NCI-H2171 treated with DMSO at 0.1 percent for 48 hours (cell line): ENCODE measurements at regions not wholly inside any gene's neighbourhood (a gene's known extent, or its start where the extent isn't known, plus 50 kb on each side); places are given as distances from the start of the nearest gene placed in this dataset.
"Not testable (repeated sequence)": the region's sequence is repeated elsewhere in the genome, so short reads cannot be mapped to it uniquely, and the experiment has no call there.

ENCODE experiments used
- DNase-seq: peaks from one replicate; lab custom pipeline; 2025; lab: John Stamatoyannopoulos, UW

DNA sequence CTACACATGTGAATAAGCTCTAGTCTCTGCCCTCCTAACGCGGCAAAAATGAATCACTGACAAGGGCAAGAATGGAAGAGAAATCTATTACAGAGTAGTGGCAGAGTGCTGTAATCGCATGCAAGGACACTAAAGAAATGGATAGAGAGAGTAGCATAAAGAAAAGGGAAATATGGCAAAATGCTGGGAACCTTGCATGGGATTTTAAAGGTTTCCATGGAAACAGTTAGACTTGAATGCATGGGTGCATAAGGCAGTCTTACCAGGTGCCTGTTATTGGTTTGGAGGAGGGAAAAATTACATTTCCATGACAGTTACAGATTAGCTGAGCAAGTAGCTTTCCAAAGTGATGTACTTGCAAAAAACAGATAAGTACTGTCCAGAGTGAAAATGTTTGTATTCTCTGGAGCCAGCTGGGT, 233.4 kb downstream of the PTN start:
- DNase-seq = no peak

DNA sequence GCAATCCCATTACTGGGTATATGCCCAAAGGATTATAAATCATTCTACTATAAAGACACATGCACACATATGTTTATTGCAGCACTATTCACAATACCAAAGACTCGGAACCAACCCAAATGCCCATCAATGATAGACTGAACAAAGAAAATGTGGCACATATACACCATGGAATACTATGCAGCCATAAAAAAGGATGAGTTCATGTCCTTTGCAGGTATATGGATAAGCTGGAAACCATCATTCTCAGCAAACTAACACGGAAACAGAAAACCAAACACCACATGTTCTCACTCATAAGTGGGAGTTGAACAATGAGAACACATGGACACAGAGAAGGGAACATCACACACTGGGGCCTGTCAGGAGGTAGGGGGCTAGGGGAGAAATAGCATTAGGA, 235.7 kb downstream of the PTN start:
- DNase-seq = not testable (repeated sequence)

GRCh38 chr7:137103526-137103925, 235.1 kb downstream of the CHRM2 start:
- DNase-seq = not testable (repeated sequence)

DNA sequence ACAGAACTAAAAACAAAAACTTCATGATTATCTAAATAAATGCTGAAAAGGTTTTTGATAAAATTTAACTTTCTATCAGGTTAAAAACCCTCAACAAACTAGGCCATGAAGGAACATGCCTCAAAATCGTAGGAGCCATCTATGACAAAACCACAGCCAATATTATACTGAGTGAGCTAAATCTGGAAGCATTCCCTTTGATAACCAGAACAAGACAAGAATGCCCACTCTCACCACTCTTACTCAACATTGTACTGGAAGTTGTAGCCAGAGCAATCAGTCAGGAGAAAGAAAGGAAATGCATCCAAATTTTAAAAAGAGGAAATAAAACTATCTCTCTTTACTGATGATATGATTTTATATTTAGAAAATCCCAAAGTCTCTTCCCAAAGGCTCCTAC, 228.7 kb downstream of the CHRM2 start:
- DNase-seq = no peak

DNA sequence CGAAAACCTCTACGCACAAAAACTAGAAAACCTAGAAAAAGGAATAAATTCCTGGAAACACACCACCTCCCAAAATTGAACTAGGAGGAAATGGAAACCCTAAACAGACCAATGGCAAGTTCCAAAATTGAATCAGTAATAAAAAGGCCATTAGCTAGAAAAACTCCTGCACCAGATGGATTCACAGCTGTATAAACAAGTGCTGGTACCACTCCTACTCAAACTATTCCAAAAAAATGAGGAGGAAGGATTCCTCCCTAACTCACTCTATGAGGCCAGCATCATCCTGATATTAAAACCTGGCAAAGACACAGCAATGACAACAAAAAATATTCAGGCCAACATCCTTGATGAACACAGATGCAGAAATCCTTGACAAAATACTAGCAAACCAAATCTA, 228.2 kb downstream of the CHRM2 start:
- DNase-seq = peak; percentile 46

DNA sequence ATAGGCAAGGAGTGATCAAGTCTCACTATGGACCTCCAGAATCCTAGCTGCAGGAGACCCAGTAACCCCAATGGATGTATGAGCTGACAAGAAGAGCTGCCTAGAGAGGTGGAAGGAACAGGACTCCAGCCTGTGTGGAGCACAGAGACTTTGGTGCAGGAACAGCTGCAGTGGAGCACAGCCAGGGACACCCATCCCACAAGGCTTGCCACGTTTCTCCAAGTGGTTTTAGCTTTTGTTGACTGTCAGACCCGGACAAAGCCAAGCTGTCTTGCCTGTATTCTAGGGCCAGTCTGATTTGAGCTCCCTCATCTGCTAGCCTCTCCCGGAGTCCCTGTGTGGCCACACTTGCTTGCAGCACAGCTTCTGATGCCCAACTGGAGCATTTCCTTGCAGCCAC, 224.7 kb downstream of the CHRM2 start:
- no peak for DNase-seq

DNA sequence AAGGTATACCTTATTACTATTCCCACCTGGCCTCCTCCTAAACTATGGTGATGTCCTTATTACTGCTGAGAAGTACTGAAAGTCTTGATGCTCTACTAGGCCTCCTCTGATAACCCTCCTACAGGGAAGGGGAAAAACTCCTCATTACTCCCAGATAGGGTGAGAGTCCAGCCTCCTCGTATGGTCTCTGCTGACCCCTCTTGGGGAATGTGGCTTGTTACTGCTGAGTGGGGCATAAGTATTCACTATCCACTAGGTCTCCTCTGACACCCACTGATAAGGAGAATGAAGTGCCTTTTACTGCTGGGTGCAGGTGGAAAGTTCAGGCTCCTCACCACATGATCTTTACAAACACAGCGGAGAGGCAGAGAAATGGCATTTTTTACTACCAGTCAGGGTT, 222.9 kb downstream of the CHRM2 start:
- no peak for DNase-seq

DNA sequence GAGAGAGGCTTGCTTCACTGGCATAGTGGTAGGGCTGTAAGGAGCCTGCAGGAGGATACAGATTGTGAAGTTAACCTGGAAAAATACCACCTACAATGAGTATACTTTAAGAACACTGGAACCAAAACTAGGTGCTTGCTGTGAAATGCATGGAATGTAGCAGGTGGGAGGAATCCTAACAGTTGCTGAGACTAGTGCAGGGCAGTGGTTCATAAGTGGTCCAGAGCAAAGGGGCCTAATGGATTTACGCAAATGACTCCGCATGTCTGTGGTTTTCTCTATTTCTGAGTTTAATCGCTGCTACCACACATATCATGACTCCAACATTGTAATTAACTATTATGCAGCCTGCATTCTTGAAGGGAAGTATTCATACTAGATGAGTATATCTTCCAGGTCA, 218.4 kb downstream of the CHRM2 start:
- DNase-seq = no peak

- DNase-seq = no peak
These were observed 216.3 kb downstream of the CHRM2 start for GRCh38 chr7:137084607-137085380.

DNA sequence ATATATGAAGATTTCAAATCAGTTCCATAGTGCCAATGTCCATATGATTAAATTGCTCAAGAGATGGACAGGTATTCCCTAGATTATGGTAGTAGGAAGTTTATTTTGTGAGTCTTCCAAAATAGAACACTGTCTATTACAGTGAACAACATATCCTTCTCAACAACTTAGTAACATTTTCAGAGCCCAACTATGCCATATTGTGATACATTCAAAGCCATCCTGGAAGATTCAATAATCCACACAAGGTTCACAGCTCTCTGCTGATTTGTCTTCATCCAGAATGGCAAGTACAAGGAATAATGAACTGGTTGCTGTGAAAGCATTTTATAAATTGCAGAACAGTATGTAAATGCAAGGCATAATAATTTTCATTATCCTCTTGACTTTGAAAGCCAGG, 213.9 kb downstream of the CHRM2 start:
- no peak for DNase-seq

DNA sequence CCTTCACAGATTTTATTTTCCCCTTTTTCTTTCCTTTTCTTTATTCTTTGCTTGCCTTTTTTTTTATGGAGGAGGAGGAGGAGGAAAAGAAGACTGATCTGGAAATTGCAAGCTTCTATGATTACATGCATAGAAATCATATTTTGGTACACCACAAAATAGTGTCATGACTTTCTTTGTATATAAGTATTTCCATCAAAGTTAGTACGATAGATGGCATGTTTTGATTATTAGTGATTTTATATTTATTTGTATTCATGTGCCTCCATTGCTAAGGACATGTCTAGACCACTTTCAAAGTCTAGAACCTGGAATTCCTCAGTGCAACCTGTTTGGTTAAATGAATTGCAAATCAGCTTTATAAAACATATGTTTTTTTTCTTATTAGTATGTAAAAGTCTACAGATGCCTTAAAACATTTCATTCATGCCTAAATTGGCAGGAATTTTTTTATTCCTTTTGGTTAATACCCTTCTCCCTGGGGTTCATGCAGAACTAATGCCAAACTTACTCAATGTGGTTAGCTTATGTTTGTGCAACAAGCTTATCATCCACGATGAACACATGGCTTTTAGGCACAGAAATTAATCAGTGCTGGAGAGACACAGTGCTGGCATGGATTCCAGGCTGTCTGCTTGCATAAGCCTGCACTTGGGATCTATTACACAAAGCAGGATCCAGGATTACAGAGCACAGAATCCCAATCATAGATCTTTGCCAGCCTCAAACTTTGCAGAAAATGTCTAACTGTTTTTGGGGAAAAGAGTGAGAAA, 213.1 kb downstream of the CHRM2 start:
- peak; percentile 14 for DNase-seq

GRCh38 chr7:137080516-137081203, 212.2 kb downstream of the CHRM2 start:
- DNase-seq = peak; percentile 9

GRCh38 chr7:137078781-137079180, 210.3 kb downstream of the CHRM2 start:
- no peak for DNase-seq

- DNase-seq = no peak
These were observed 206.1 kb downstream of the CHRM2 start for GRCh38 chr7:137074391-137075030.

DNA sequence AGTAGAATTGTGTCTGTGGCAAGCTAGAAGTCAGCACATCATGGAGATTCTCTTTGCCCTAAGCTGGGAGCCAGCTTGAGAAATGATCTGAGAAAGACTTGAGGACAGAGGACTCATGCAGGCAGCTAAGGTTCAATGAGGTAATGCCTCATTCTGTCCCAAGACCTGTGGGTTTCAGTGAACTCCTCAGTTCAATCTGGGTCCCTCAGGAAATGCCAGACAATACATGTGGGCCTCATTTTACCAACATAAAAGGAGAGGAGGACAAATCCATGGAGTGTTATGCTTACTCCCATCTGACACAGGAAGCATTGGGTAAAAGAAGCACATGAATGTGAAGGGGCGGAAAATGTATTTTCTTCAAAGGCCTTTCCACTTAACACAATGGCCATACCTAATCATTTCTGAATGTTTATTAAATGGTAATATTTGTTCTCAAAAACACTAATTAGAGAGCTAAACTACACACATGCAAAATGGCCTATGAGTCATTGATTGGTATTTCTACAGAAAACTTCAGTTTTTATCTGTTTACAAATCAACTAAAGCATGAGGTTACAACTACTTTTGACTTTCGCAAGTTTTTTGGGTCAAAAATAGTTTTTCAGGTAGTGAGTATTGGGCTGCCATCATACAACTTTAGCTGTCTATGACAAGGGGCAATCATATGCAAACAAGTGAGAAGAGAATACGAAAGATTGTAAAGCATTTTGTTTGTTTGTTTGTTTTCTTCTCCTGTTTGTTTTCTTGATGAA, 205.3 kb downstream of the CHRM2 start:
- DNase-seq = no peak
